Endodermal cell (in vitro differentiated cells): ENCODE measurements at regions not wholly inside any gene's neighbourhood (a gene's known extent, or its start where the extent isn't known, plus 50 kb on each side); places are given as distances from the start of the nearest gene placed in this dataset.

Experiments used
- DNase-seq: peaks from one replicate; pipeline ENCODE4 v3.0.0-alpha.2; 2017
- H3K27ac ChIP-seq: 2 replicates; pipeline ENCODE4 v1.5.1; 2013; ENCODE audit warnings: mild to moderate bottlenecking, low read depth, low read length, moderate library complexity
- H3K27me3 ChIP-seq: 2 replicates; pipeline ENCODE4 v1.6.1; 2013; ENCODE audit warnings: mild to moderate bottlenecking, low read length, moderate library complexity; ENCODE audit not compliant: insufficient read depth, control insufficient read depth, poor library complexity, severe bottlenecking
- H3K36me3 ChIP-seq: 2 replicates; pipeline ENCODE4 v1.7.0; 2013; ENCODE audit warnings: mild to moderate bottlenecking, low read length, moderate library complexity; ENCODE audit not compliant: control insufficient read depth, insufficient read depth
- H3K4me1 ChIP-seq: one replicate; pipeline ENCODE4 v1.7.0; 2013; ENCODE audit warnings: low read length; ENCODE audit not compliant: control insufficient read depth, insufficient read depth
- H3K4me3 ChIP-seq: 2 replicates; pipeline ENCODE4 v1.5.1; 2013; ENCODE audit warnings: mild to moderate bottlenecking, low read length, moderate library complexity
- H3K9ac ChIP-seq: 2 replicates; pipeline ENCODE4 v1.6.1; 2013; ENCODE audit warnings: mild to moderate bottlenecking, low read length, moderate library complexity; ENCODE audit not compliant: poor library complexity, severe bottlenecking; ENCODE audit errors: extremely low read depth
- H3K9me3 ChIP-seq: 2 replicates; pipeline ENCODE4 v1.6.1; 2013; ENCODE audit warnings: mild to moderate bottlenecking, low read length, moderate library complexity; ENCODE audit not compliant: control insufficient read depth
- H3K27ac Mint-ChIP-seq: 2 replicates; pipeline ENCODE4 v1.8.0; 2020; ENCODE audit warnings: mixed read lengths
- H3K27me3 Mint-ChIP-seq: 2 replicates; pipeline ENCODE4 v1.8.0; 2021; ENCODE audit warnings: mild to moderate bottlenecking, mixed read lengths; ENCODE audit not compliant: insufficient read depth
- H3K36me3 Mint-ChIP-seq: 2 replicates; pipeline ENCODE4 v1.8.0; 2020; ENCODE audit warnings: low read depth, mixed read lengths
- H3K4me1 Mint-ChIP-seq: 2 replicates; pipeline ENCODE4 v1.8.0; 2020; ENCODE audit warnings: mixed read lengths
- H3K4me3 Mint-ChIP-seq: 2 replicates; pipeline ENCODE4 v1.8.0; 2020; ENCODE audit warnings: mild to moderate bottlenecking, moderate library complexity, mixed read lengths
- H3K9me3 Mint-ChIP-seq: 2 replicates; pipeline ENCODE4 v1.8.0; 2020; ENCODE audit warnings: mild to moderate bottlenecking, mixed read lengths
- WGBS, 2 experiments: methylation state at CpG; one replicate each; pipeline versions ENCODE4 v1.1.5 to v1.1.7; 2013; ENCODE audit warnings: missing lambda C conversion rate in 2 of 2, mixed read lengths in 1 of 2; ENCODE audit not compliant: insufficient coverage in 1 of 2, insufficient read length in 1 of 2; 5-methylcytosine and 5-hydroxymethylcytosine counted together
- TF ChIP-seq, protein P1 (sequence below): fragments of 200-600 bp; sonication (generic); conservative IDR thresholded peaks from 2 replicates; pipeline ENCODE4 v1.5.0; 2021; ENCODE audit warnings: antibody characterized with exemption, mild to moderate bottlenecking

DNA sequence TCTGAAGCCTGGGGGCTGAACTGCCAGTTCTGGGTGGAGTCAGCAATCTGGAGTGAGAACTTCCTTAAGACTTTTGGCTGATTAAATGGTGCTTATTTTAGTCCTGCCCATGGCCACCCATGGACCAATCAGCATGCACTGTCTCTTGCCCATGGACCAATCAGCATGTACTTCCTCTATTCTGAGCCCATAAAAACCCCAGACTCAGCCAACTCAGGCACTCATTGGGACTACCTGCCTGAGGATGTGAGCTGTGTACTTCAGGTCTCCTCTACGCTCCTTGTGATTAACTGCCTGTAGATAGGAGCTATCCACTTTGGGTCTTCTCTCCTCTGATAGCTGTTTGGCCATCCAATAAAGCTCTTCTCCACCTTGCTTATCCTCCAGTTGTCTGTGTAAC is 342.3 kb upstream of the CCDC179 start:
- peaks cover 38% of the 10 kb centered on the region for H3K36me3 Mint-ChIP-seq
- no peak for DNase-seq
- TF ChIP-seq, protein P1, sequence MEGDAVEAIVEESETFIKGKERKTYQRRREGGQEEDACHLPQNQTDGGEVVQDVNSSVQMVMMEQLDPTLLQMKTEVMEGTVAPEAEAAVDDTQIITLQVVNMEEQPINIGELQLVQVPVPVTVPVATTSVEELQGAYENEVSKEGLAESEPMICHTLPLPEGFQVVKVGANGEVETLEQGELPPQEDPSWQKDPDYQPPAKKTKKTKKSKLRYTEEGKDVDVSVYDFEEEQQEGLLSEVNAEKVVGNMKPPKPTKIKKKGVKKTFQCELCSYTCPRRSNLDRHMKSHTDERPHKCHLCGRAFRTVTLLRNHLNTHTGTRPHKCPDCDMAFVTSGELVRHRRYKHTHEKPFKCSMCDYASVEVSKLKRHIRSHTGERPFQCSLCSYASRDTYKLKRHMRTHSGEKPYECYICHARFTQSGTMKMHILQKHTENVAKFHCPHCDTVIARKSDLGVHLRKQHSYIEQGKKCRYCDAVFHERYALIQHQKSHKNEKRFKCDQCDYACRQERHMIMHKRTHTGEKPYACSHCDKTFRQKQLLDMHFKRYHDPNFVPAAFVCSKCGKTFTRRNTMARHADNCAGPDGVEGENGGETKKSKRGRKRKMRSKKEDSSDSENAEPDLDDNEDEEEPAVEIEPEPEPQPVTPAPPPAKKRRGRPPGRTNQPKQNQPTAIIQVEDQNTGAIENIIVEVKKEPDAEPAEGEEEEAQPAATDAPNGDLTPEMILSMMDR: no peak
- no peak overlapping the region for H3K9ac ChIP-seq
- H3K4me3 ChIP-seq: no peak overlapping the region
- peaks cover 53% of the 10 kb centered on the region for H3K9me3 ChIP-seq
- WGBS, 2 experiments: 100% methylated on average over 1 of the region's 1 CpG
- H3K27ac ChIP-seq: no peak overlapping the region
- H3K9me3 Mint-ChIP-seq: peaks cover 35% of the 10 kb centered on the region
- no peak overlapping the region for H3K4me3 Mint-ChIP-seq
- no peaks in the 10 kb centered on the region for H3K36me3 ChIP-seq
- H3K27me3 ChIP-seq: no peaks in the 10 kb centered on the region
- no peaks in the 10 kb centered on the region for H3K4me1 ChIP-seq
- H3K27ac Mint-ChIP-seq: no peak overlapping the region
- no peaks in the 10 kb centered on the region for H3K27me3 Mint-ChIP-seq
- no peaks in the 10 kb centered on the region for H3K4me1 Mint-ChIP-seq

DNA sequence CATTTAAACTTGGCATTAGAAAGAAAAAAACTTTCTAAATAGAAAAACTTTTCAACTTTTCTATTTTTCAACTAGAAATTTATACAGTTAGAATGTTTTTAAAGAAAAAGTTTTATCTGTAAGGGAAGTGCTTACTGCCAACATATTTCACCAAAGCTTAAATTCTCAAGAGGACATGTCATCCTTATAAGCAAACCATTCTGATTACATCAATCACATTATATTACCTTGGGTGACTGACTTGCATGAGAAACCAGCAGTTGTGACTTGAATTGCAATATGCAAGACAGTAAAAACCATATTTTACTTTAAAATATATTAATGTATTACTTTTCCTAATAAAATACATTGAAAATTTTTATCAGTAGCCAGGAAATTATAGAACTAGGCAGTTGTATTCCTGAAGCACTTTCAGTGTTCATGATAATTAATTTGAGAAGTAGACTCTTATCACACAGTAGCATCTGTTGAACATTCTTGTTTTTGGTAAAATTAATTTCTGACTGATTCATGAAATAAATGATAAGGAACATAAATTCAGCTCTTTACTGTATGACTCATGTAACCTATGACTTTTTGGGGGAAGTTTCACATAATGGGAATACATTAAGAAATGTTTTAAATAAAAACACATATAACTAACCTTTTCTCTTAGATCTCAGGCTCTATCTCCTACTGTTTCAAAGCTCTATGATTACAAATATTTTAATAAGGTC is 345.0 kb upstream of the CCDC179 start:
- Mint-ChIP-seq H3K4me3 (no peak overlapping the region), H3K27ac (no peak overlapping the region), H3K27me3 (no peaks in the 10 kb centered on the region), H3K36me3 (peaks cover 16% of the 10 kb centered on the region), H3K4me1 (no peaks in the 10 kb centered on the region), H3K9me3 (peaks cover 15% of the 10 kb centered on the region)
- H3K27ac ChIP-seq: no peak overlapping the region
- TF ChIP-seq, protein P1: no peak
- peaks cover 31% of the 10 kb centered on the region for H3K9me3 ChIP-seq
- no peak overlapping the region for H3K9ac ChIP-seq
- H3K27me3 ChIP-seq: no peaks in the 10 kb centered on the region
- H3K4me1 ChIP-seq: no peaks in the 10 kb centered on the region
- DNase-seq: no peak
- H3K4me3 ChIP-seq: no peak overlapping the region
- no peaks in the 10 kb centered on the region for H3K36me3 ChIP-seq

DNA sequence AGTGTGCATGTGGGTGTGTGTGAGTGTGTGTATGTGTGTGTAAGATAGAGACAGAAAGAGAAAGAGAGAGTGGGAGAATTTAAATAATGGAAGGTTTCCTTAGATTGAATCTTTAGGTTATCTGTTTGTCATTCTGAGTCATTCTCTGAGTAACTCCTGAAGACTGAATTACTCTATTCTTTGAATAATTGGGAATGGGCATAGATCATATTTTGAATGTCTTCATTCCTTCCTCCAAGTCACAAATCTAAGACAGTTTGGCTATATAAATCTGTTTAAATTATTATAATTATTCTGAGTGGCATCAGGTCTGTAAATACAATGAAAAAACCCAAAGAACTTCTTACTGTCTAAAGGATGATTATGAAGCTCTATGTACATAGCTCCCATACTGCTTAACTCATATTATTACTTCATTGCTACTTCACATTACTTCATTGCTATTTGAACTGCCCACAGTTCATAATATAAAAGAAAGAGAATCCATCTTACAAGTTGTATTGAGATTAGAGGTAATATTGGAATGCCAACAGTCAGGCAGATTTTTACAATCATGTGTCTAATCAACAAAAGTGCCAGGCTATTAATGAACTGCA is 346.6 kb upstream of the CCDC179 start:
- Mint-ChIP-seq H3K9me3 (peaks cover 13% of the 10 kb centered on the region), H3K4me3 (no peak overlapping the region), H3K27me3 (no peaks in the 10 kb centered on the region), H3K4me1 (no peaks in the 10 kb centered on the region), H3K27ac (no peak overlapping the region), H3K36me3 (peaks cover 10% of the 10 kb centered on the region)
- TF ChIP-seq, protein P1: no peak
- H3K27me3 ChIP-seq: no peaks in the 10 kb centered on the region
- no peak overlapping the region for H3K27ac ChIP-seq
- DNase-seq: no peak
- peaks cover 22% of the 10 kb centered on the region for H3K9me3 ChIP-seq
- no peaks in the 10 kb centered on the region for H3K4me1 ChIP-seq
- H3K4me3 ChIP-seq: no peak overlapping the region
- no peak overlapping the region for H3K9ac ChIP-seq
- H3K36me3 ChIP-seq: no peaks in the 10 kb centered on the region
